ENCODE measurements at regions not wholly inside any gene's neighbourhood (a gene's known extent, or its start where the extent isn't known, plus 50 kb on each side); places are given as distances from the start of the nearest gene placed in this dataset.

DNA sequence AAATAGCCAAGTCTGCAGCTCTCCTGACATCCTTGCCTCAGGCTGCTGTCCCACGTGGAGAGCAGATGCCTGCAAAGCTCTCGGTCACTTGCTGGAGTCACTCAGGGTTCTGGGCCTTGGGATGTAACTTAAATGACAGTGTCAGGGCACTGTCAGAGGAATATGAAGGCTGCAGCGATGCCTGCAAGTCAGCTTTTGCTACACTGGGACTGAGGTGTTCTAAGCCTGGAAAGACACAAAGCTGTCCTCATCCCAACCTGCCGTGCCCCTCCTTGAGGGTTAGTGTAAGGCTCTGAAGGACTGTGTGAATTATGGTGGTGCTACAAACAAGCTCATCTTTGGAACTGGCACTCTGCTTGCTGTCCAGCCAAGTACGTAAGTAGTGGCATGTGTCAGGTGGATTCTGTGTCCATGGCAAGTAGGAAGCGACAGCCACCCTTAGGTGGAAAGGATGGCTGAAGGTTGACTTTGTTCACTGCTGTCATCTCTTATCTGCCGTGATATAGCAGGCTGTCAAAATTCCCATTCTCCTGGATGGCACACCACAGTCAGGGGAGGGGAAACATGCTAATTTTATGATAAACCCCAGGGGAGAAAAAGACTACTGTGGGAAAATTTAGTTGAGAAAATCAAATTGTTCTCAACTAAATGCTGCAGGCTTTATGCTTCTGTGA lies 79.9 kb downstream of the DAD1 start:
- peaks cover 4% of the 10 kb centered on the region; the same call in 1 of the 2 replicates for H3K4me1 ChIP-seq (ENCODE audit: insufficient read depth, low read length)
- intact Hi-C loops (cut with micrococcal nuclease), result no loop called here
- no peaks in the 10 kb centered on the region for H3K79me2 ChIP-seq (ENCODE audit: low read length)
- no peak overlapping the region for H2AFZ ChIP-seq (ENCODE audit: low read length)
- no peak for TF ChIP-seq EZH2 (IDR thresholded peaks at IDR 0.05; ENCODE audit: low read length, unreplicated experiment)
- TF ChIP-seq EZH2phosphoT487 (IDR thresholded peaks at IDR 0.05; ENCODE audit: borderline replicate concordance, low read length), result no peak
- TF ChIP-seq, protein P1, sequence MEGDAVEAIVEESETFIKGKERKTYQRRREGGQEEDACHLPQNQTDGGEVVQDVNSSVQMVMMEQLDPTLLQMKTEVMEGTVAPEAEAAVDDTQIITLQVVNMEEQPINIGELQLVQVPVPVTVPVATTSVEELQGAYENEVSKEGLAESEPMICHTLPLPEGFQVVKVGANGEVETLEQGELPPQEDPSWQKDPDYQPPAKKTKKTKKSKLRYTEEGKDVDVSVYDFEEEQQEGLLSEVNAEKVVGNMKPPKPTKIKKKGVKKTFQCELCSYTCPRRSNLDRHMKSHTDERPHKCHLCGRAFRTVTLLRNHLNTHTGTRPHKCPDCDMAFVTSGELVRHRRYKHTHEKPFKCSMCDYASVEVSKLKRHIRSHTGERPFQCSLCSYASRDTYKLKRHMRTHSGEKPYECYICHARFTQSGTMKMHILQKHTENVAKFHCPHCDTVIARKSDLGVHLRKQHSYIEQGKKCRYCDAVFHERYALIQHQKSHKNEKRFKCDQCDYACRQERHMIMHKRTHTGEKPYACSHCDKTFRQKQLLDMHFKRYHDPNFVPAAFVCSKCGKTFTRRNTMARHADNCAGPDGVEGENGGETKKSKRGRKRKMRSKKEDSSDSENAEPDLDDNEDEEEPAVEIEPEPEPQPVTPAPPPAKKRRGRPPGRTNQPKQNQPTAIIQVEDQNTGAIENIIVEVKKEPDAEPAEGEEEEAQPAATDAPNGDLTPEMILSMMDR (conservative IDR thresholded peaks at IDR 0.05; ENCODE audit: low read depth, low read length), result no peak
- no peaks in the 10 kb centered on the region for H3K36me3 ChIP-seq (ENCODE audit: low read depth, low read length)
- no peak overlapping the region for H3K27ac ChIP-seq (ENCODE audit: low read length)
- H3F3A ChIP-seq (ENCODE audit: low read length, unreplicated experiment), result no peaks in the 10 kb centered on the region
- H3K9me3 ChIP-seq (ENCODE audit: low read length), result no peaks in the 10 kb centered on the region
- H3K27me3 ChIP-seq (ENCODE audit: low read length), result no peaks in the 10 kb centered on the region
- DNase-seq (no peak), ATAC-seq (no peak)
- no peak overlapping the region for H3K9ac ChIP-seq (ENCODE audit: low read length)
- H3K4me2 ChIP-seq (ENCODE audit: low read length), result no peak overlapping the region
- BruUV-seq (replicated peaks), result no TSS peak
- no peak overlapping the region for H3K4me3 ChIP-seq (ENCODE audit: low read length)
- H3K9me2 ChIP-seq (replicated peaks; ENCODE audit: low read length), result no peaks in the 10 kb centered on the region
- no peaks in the 10 kb centered on the region for H4K20me1 ChIP-seq (ENCODE audit: low read length)
- ChIA-PET CTCF (no interaction called here), POLR2A (ENCODE audit: unreplicated experiment) (no interaction called here)

DNA sequence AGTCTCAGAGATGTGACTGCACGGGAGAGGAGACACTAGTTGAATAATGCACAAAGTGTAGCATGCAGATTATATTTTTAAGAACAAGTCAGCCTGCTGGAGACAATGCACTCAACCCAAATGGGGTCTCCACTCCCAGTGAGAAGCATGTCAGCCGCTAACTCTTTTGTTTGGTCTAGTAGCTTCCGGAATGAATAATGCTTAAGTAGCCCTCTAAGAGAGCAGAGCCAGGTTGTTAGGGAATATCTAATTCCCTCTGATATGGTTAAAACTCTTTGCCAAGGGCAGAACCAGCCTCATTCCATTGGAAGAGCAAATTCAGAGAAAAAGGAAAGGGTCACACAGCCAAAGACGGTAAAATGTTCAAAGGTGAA lies 80.4 kb downstream of the DAD1 start:
- Histone ChIP-seq H3K27ac (ENCODE audit: low read length) (no peak overlapping the region), H3F3A (ENCODE audit: low read length, unreplicated experiment) (no peaks in the 10 kb centered on the region), H3K4me3 (ENCODE audit: low read length) (no peak overlapping the region), H3K4me2 (ENCODE audit: low read length) (no peak overlapping the region), H3K4me1 (ENCODE audit: insufficient read depth, low read length) (peaks cover 4% of the 10 kb centered on the region; the same call in 1 of the 2 replicates), H3K79me2 (ENCODE audit: low read length) (no peaks in the 10 kb centered on the region), H3K36me3 (ENCODE audit: low read depth, low read length) (no peaks in the 10 kb centered on the region), H3K9ac (ENCODE audit: low read length) (no peak overlapping the region), H3K9me2 (replicated peaks; ENCODE audit: low read length) (no peaks in the 10 kb centered on the region), H3K27me3 (ENCODE audit: low read length) (no peaks in the 10 kb centered on the region), H2AFZ (ENCODE audit: low read length) (no peak overlapping the region), H4K20me1 (ENCODE audit: low read length) (no peaks in the 10 kb centered on the region), H3K9me3 (ENCODE audit: low read length) (no peaks in the 10 kb centered on the region)
- ChIA-PET CTCF (no interaction called here), POLR2A (ENCODE audit: unreplicated experiment) (no interaction called here)
- intact Hi-C loops (cut with micrococcal nuclease), result no loop called here
- DNase-seq (no peak), ATAC-seq (no peak)
- BruUV-seq (replicated peaks), result no TSS peak
- no peak for TF ChIP-seq EZH2 (IDR thresholded peaks at IDR 0.05; ENCODE audit: low read length, unreplicated experiment)

DNA sequence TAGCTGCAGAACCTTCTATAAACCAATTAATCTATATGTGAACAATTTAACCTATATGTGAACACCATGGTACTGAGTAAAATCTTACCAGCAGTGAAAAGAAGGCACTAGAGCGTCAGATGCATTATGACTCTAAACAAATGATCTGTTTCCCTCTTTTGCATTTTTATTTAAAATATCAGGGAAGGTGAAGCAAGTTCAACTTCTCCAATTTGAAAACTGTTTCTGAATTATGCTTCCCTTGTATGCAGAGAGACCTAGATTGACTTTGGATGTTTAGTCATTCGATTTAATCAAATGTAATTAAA lies 80.9 kb downstream of the DAD1 start:
- no peaks in the 10 kb centered on the region for H3K9me3 ChIP-seq (ENCODE audit: low read length)
- no peaks in the 10 kb centered on the region for H3F3A ChIP-seq (ENCODE audit: low read length, unreplicated experiment)
- no peak overlapping the region for H2AFZ ChIP-seq (ENCODE audit: low read length)
- no peak overlapping the region for H3K27ac ChIP-seq (ENCODE audit: low read length)
- no TSS peak for BruUV-seq (replicated peaks)
- DNase-seq, result no peak
- no peak overlapping the region for H3K4me2 ChIP-seq (ENCODE audit: low read length)
- CTCF ChIA-PET, result no interaction called here
- no peak for ATAC-seq
- H3K36me3 ChIP-seq (ENCODE audit: low read depth, low read length), result no peaks in the 10 kb centered on the region
- TF ChIP-seq EZH2 (IDR thresholded peaks at IDR 0.05; ENCODE audit: low read length, unreplicated experiment), result no peak
- TF ChIP-seq, protein P1 (conservative IDR thresholded peaks at IDR 0.05; ENCODE audit: low read depth, low read length), result no peak
- TF ChIP-seq EZH2phosphoT487 (IDR thresholded peaks at IDR 0.05; ENCODE audit: borderline replicate concordance, low read length), result no peak
- H3K4me3 ChIP-seq (ENCODE audit: low read length), result no peak overlapping the region
- peaks cover 4% of the 10 kb centered on the region; the same call in 1 of the 2 replicates for H3K4me1 ChIP-seq (ENCODE audit: insufficient read depth, low read length)
- H3K79me2 ChIP-seq (ENCODE audit: low read length), result no peaks in the 10 kb centered on the region
- intact Hi-C loops (cut with micrococcal nuclease), result no loop called here
- H3K27me3 ChIP-seq (ENCODE audit: low read length), result no peaks in the 10 kb centered on the region
- H4K20me1 ChIP-seq (ENCODE audit: low read length), result no peaks in the 10 kb centered on the region
- H3K9ac ChIP-seq (ENCODE audit: low read length), result no peak overlapping the region
- POLR2A ChIA-PET (ENCODE audit: unreplicated experiment), result no interaction called here
- H3K9me2 ChIP-seq (replicated peaks; ENCODE audit: low read length), result no peaks in the 10 kb centered on the region
